ENCODE measurements at regions not wholly inside any gene's neighbourhood (a gene's known extent, or its start where the extent isn't known, plus 50 kb on each side); places are given as distances from the start of the nearest gene placed in this dataset.

DNA sequence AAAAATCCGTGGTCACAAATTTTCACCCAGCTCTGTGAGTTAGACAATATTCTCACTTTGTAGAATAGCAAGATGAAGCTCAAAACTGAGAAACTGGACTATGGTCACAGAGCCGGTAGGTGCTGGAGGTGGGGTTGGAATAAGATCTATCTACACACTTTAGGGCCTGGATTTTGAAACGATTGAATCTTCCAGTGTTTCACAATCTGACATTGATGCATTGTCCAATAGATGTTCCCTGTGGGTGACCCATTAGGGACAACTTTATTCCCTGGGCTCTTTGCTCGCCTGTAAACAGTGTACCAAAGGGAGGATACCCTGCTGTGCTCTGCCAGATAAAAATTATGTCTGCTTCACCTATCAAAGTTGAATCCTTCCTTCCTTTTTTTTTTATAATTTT, 145.4 kb upstream of the MPDZ start:
- H3K4me3 ChIP-seq (replicated peaks in 1 of 3; ENCODE audit: insufficient read depth in 1 of 3, low read depth in 2 of 3, low read length in 3 of 3), result no peak overlapping the region
- 8% methylated on average over 4 of the region's 4 CpGs for WGBS (ENCODE audit: low lambda C conversion rate)
- no peak for DNase-seq (ENCODE audit: low spot score)
- intact Hi-C loops (cut with micrococcal nuclease; ENCODE audit: unreplicated experiment), result loop anchor here (5.0 to 10.0 kb wide), 2 partner anchors 210 to 393 kb away; no protein-coding TSS in a partner anchor
- no peaks in the 10 kb centered on the region for H3K79me2 ChIP-seq (ENCODE audit: insufficient read depth, low read length)
- CTCF ChIA-PET (ENCODE audit: low intra/inter-chr PET ratio, low total read pairs), result no interaction called here
- TF ChIP-seq KDM5B (CRISPR knock-in tag; IDR thresholded peaks at IDR 0.05; ENCODE audit: borderline replicate concordance) (no peak), CBFB (CRISPR knock-in tag; IDR thresholded peaks at IDR 0.05) (no peak), ZNF598 (CRISPR knock-in tag; IDR thresholded peaks at IDR 0.05; ENCODE audit: borderline replicate concordance) (no peak), HIVEP1 (CRISPR knock-in tag; IDR thresholded peaks at IDR 0.05) (no peak), MAZ (IDR thresholded peaks at IDR 0.05; ENCODE audit: borderline replicate concordance, low read depth, low read length) (no peak), MAZ (CRISPR knock-in tag; IDR thresholded peaks at IDR 0.05; ENCODE audit: low read depth) (no peak), KDM2A (CRISPR knock-in tag; IDR thresholded peaks at IDR 0.05; ENCODE audit: borderline replicate concordance, low read depth) (no peak), LCORL (IDR thresholded peaks at IDR 0.05) (no peak), LCORL (CRISPR knock-in tag; IDR thresholded peaks at IDR 0.05) (no peak), EHMT2 (IDR thresholded peaks at IDR 0.05; ENCODE audit: borderline replicate concordance, low read depth, low read length) (no peak)
- TF ChIP-seq, protein P1, sequence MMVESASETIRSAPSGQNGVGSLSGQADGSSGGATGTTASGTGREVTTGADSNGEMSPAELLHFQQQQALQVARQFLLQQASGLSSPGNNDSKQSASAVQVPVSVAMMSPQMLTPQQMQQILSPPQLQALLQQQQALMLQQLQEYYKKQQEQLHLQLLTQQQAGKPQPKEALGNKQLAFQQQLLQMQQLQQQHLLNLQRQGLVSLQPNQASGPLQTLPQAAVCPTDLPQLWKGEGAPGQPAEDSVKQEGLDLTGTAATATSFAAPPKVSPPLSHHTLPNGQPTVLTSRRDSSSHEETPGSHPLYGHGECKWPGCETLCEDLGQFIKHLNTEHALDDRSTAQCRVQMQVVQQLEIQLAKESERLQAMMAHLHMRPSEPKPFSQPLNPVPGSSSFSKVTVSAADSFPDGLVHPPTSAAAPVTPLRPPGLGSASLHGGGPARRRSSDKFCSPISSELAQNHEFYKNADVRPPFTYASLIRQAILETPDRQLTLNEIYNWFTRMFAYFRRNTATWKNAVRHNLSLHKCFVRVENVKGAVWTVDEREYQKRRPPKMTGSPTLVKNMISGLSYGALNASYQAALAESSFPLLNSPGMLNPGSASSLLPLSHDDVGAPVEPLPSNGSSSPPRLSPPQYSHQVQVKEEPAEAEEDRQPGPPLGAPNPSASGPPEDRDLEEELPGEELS (CRISPR knock-in tag; IDR thresholded peaks at IDR 0.05), result no peak
- TF ChIP-seq, protein P2, sequence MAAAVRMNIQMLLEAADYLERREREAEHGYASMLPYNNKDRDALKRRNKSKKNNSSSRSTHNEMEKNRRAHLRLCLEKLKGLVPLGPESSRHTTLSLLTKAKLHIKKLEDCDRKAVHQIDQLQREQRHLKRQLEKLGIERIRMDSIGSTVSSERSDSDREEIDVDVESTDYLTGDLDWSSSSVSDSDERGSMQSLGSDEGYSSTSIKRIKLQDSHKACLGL (CRISPR knock-in tag; IDR thresholded peaks at IDR 0.05), result no peak
- TF ChIP-seq, protein P3, sequence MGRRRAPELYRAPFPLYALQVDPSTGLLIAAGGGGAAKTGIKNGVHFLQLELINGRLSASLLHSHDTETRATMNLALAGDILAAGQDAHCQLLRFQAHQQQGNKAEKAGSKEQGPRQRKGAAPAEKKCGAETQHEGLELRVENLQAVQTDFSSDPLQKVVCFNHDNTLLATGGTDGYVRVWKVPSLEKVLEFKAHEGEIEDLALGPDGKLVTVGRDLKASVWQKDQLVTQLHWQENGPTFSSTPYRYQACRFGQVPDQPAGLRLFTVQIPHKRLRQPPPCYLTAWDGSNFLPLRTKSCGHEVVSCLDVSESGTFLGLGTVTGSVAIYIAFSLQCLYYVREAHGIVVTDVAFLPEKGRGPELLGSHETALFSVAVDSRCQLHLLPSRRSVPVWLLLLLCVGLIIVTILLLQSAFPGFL (CRISPR knock-in tag; IDR thresholded peaks at IDR 0.05), result no peak
- H3K4me2 ChIP-seq (ENCODE audit: low read depth, low read length), result no peak overlapping the region
- H3K9me3 ChIP-seq (ENCODE audit: low read length), result no peaks in the 10 kb centered on the region
- in situ Hi-C loops (cut with HindIII; ENCODE audit: extremely low pct_ligation_motif_present, low pct_unique_long_range_greater_than_20kb), result loop anchor here (5.0 to 10.0 kb wide), 2 partner anchors 927 to 1000 kb away; no protein-coding TSS in a partner anchor
- no TSS peak for BruUV-seq (replicated peaks)
- H3K27ac ChIP-seq (ENCODE audit: extremely low read length, insufficient read depth, low read length), result no peak overlapping the region
- H3K9ac ChIP-seq (ENCODE audit: insufficient read depth, low read depth, low read length), result no peak overlapping the region
- H3K27me3 ChIP-seq (ENCODE audit: control insufficient read depth in 1 of 2, insufficient read depth in 2 of 2, low read length in 2 of 2), result no peaks in the 10 kb centered on the region
- no peak for ATAC-seq
- no peaks in the 10 kb centered on the region for H4K20me1 ChIP-seq (ENCODE audit: insufficient read depth, low read length)
- no peak overlapping the region for H2AFZ ChIP-seq (ENCODE audit: low read length)
- H3K4me1 ChIP-seq (ENCODE audit: insufficient read depth, low read length), result no peaks in the 10 kb centered on the region
- POLR2A ChIA-PET, result no interaction called here
- FAIRE-seq, result no peak
- no peaks in the 10 kb centered on the region for H3K36me3 ChIP-seq (replicated peaks in 1 of 2; ENCODE audit: control insufficient read depth in 1 of 2, insufficient read depth in 2 of 2, low read length in 2 of 2)
